GM18517 (cell line): ENCODE measurements at regions not wholly inside any gene's neighbourhood (a gene's known extent, or its start where the extent isn't known, plus 50 kb on each side); places are given as distances from the start of the nearest gene placed in this dataset.
"Not testable (repeated sequence)": the region's sequence is repeated elsewhere in the genome, so short reads cannot be mapped to it uniquely, and the experiment has no call there.

Experiments
- ATAC-seq: cut with Tn5 transposase; IDR thresholded peaks from one replicate; pipeline ENCODE4 v1.9.1; 2021; ENCODE audit warnings: mild to moderate bottlenecking, moderate library complexity; ENCODE audit not compliant: unreplicated experiment

DNA sequence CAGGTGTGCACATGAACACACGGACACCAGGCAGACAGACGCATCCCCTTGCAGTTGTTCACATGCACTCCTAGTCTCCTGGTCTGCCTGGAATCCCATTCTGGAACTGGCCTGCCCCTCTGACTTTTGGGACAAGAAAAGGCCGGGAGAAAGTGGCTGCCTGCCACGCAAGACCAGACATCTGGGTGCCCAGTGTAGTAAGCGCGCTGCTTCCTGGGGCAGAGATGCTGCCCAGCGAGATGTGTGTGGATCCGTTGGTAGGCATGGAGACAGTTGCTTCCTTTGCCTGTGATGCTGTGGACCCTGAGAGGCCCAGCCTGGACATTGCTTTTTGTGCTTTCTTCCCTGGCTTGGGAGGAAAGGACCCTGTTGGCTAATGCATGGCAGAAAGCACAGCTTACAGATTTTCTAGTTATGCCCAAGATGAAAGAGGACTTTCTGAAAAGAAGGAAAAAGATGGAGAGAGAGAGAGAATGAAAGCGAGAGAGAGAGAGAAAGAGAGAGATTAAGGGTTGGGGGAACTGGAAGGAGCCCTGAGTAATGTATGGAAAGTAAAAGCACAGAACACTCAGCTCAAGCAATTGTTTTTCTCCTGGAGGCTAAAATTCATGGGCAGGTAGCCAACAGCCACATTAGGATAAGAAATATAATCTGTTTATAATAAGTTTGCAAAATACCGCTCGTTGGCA lies 235.3 kb downstream of the BCL2L11 start:
- ATAC-seq = not testable (repeated sequence)

DNA sequence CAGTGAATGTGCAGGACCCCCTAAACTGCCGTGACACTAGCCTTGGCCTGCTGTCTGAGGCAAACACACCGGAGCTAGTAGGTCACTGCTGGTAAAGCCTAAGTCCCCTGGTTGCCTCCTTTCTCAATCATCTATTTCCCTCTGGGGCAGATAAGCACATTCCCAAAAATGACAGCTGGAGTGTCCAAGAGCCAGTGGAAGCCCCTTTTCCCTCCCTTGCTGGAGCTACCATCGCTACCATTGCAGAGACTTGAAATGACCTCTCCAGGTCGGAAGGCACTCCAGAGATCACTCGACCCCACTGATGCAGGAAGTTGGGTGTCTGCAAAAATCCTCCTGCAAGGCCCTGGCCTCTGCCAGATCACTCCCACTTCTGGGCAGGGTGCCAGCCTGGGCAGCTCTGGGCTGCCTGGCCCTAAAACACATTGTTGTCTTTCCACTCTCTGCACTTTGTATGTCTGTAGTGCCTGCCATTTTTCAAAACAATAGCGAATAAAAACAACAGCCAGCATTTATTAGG lies 235.9 kb downstream of the BCL2L11 start:
- not testable (repeated sequence) for ATAC-seq

DNA sequence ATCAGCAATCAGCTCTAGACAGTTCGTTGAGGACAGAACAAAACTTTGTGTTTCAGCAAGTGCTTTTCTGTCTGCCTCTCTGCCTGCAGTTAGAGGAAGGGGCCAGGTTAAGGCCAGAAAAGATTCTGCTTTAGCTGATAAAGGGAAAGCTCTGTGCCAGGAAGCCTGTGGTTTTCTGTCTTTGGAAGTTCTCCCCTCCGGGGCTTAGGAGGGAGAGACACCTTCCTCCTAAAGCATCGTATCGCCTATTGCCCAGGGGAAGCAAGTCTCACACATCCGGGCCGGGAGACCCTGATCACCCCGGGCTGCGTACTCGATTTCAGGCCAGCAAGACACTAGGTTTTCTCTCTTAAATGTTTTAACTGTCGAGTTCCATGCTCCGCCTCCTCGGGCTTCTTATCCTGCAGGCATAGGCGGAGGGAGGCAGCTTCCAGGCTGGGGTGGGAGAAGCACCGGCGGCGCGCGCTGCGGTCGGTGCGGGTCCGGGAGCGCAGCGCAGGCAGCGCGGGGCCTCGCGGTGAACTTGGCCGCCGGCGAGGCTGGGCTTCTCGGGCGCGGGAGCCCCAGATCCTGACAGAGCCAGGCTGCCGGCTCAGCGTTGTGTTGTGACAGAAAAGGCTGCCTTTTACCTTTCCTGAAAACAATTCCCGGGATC lies 245.4 kb downstream of the BCL2L11 start:
- ATAC-seq = not testable (repeated sequence)

DNA sequence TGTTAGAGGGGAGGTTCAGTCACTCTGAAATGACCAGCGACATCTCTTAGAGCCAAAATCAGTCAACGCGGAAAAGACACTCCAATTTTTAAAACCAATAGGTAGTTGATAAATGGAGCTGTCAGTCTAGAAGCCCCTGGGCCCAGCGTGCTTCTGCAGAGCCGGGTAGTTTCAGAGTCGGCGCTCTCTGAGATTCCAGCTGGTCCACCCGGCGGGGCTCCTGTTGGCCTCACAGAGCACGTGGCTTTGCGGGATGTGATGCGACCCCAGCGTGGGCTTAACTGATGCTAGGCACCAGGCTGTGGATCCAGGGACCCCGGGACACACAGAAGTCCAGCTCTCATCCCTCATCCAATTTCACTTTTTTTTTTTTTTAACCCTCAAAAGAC lies 245.9 kb downstream of the BCL2L11 start:
- not testable (repeated sequence) for ATAC-seq

DNA sequence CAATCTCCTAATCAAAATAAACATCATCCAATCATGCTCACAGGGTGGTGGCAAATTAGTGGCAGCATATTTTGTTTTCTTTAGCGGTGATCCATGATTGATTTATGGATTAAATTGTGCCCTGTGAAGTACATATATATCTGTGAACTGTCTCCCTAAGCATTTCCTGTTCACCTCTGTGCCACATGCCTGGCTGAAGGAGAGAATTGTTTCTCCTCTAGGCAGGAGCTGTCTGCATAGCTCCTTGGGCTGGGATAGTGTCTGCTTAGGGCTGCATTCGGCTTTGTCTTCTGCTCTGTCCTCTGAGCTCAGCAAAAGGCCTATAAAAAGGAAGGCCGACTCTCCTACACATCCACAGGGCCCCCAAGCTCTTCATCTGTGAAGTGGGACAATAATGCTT lies 246.4 kb downstream of the BCL2L11 start:
- ATAC-seq = not testable (repeated sequence)

DNA sequence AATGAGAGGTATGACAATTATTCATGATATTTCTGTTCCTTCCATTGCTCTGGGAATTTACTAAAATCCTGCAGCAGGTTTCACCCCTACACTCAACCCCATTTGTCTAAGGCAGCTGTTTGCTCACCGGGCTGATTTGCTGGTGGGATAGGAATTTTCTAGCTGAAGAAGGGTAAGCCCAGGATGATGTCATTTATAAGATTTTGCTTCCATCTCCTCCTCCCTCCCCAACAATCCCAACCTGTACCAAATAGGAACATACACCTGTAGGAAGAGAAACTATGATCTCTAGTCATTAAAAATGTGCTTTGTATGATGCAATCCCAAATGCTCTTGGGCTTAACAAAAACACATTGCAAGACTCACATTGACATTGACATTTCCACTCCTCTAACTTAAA lies 247.2 kb downstream of the BCL2L11 start:
- not testable (repeated sequence) for ATAC-seq

DNA sequence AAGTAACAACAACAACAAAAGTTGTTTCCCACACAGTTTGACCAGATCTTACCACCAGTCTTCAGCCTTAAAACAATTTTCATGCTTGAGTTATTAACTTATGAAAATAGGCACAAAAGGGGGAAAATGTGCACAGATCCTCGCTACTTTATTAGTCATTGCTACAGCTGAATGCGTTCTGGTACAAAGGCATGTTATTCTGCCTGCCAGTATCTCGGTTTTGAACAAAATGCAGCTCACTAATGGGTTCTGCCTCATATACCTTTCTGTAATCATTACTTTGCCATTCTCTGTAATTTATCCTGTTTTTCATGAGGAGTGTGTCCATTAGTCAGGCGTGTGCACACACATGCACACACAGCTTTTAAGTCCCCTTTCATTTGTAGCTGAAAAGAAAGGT lies 247.6 kb downstream of the BCL2L11 start:
- ATAC-seq = not testable (repeated sequence)

DNA sequence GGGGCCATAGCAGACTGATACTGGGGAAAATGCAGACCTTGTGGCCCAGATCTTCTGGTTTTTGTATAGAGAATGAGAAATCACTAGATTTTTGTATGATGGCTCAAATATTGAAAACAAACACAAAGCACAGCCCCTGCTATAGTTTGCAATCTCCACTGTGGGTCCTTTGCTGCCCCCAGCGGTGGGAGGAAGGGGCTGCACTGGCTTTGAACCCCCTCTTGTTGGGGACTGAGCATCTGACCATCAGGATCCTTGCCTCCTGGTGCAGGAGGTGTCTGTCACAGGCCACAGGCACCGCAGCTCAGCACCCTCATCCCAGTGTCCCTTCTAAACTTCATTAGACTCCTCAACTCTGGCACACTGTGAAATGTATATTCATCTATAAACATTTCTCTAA lies 252.3 kb downstream of the BCL2L11 start:
- not testable (repeated sequence) for ATAC-seq

DNA sequence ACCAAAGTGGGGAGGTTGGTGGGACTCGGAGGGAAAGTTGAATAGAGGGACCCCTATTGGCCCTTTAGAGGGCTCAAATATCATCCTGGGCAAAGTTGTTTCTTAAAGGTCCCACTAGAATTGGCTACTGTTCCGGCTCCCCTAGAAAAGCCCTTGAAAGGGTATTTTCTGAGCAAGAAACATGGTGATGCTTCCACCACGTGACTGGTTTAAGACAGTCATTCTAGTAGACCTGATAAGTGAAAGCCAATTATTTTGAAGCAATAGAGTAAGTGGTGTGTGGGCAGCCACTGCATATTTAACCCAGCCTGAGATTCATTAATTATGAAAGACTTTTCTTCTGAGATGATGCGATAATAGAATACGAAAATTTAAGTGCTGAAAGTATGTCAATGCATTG lies 253.3 kb downstream of the BCL2L11 start:
- not testable (repeated sequence) for ATAC-seq

DNA sequence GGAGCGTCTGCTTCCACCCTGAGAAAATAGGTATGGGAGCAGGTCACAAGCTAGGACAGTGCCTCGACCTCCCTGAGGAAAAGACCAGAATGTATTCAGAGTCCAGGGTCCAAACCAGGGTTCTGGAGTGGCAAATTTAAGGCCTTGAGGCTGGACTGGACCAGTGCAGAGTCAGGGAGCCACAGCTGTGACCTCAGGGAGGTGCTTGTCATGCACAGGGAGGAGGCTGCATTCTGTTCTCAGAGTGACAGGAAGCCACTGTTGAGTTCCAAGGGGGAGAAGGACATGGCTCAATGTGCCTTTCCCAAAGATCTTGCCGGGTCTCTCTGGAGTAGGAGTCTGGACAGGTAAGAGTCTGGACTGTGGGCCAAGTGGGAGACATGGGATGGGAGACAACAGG lies 254.0 kb downstream of the BCL2L11 start:
- not testable (repeated sequence) for ATAC-seq

DNA sequence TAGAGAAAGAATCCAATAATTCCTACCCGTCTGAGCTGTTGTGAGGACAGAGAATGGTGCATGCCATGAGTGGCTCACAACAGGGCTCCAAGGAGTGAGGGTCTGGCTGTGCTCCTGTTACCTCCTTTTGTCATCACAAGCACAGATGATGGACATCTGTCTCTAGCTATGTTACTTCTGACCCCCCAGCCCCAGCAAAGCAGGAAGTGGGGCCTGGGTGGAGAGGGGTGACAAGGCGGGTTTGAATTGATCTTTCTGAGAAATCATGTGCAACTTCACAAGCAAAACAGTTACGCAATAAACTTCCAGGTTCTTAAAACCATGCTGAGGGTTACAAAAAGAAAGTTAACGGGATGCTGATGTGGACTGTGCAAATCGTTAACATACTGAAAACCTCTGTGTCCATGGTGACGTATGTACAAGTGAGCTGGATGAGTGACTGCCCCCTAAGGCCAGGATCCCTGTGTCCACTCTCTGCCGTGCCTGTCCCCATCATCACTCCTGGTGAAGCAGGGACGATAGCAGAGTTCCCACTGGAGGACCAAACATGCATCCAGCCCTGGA lies 254.7 kb downstream of the BCL2L11 start:
- ATAC-seq = not testable (repeated sequence)

DNA sequence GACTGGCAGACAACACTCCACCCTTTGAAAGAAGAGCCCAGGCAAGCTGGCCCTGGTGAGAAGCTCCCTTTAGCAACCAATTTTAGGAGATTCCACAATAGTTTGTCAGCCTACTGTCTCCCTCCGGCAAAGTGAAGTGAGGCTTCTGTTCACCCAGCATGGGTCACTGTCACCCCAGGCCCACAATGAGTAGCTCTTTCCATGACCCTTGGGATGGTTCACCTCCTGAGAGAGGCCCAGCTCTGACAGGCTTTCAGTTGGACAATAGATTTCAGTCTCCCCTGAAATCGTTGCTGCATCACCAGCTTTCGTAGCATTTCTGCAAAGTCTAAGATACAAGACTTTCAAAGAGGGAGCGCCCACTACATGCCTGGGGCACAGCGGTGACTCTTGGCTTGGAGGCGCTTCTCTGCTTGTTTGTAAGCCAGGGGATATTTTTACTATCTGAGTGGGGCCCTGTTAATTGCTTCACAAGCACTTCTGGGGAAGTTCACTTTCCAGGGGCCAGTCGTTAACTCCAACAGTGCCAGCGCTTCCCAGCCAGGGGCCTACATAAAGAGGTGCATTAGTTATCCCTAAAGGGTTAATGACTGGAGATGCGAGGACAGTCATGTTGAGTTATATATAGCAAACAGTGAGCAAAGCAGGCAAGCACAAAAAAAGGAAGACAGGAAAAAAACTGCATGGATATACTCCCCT lies 255.7 kb downstream of the BCL2L11 start:
- not testable (repeated sequence) for ATAC-seq

DNA sequence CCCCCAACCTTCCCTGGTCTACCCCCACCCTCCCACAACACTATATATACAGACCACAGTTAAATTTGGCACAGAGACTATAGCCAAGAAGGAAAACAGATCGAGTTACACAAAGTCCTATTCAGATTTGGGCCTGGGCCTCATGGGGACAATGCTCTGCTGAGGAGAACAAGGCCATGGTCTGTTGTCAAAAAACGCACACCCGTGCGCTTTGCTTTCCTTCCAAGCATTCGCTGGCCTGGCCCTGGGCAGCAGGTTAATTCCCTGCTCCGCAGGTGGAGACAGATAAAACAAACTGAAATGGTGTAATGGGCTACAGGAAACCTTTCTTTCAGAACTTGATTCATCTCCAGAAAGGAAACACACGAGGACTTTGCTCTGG lies 256.2 kb downstream of the BCL2L11 start:
- not testable (repeated sequence) for ATAC-seq

DNA sequence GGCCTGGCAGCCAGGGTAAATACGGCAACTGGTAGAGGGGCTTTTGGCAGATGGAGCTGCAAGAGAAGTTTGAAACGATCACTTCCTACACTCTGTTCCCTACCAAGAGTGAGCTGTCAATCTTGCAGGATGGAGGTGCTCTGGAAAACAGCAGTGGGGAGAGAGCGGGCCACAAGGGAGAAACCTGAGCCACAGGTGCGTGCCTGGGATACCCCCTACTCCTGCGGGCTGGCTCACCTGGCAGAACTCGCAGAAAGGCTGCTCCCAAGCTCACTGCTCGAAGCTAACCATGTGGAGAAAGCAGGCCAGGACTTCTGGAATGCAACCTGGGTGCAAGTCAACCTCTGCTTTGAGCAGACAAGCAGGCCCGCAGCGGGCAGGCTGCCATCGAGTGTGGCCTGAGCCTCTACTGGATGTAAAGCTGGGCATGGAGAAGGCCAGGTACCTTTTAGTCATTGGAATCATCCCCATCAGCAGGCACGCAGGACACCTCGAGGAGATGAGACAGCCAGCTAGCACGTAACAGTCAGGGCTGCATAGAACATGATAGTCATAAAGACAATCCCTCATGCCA lies 256.8 kb downstream of the BCL2L11 start:
- not testable (repeated sequence) for ATAC-seq

DNA sequence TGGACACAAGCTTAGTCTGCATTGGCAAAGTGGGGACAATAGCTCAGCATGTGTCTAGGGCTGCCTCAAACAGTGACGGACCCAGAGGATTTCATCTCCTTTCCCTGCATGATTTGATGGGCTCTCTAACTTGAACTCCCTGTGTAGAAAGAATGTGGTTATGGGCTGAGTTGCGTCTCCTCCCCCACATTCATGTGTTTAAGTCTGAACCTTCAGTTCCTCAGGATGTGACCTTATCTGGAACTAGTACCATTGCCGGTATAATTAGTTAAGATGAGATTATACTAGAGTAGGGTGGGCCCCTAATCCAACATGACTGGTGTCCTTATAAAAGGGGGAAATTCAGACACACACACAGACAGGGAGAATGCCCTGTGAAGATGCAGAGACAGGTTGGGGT lies 257.6 kb downstream of the BCL2L11 start:
- ATAC-seq = not testable (repeated sequence)

DNA sequence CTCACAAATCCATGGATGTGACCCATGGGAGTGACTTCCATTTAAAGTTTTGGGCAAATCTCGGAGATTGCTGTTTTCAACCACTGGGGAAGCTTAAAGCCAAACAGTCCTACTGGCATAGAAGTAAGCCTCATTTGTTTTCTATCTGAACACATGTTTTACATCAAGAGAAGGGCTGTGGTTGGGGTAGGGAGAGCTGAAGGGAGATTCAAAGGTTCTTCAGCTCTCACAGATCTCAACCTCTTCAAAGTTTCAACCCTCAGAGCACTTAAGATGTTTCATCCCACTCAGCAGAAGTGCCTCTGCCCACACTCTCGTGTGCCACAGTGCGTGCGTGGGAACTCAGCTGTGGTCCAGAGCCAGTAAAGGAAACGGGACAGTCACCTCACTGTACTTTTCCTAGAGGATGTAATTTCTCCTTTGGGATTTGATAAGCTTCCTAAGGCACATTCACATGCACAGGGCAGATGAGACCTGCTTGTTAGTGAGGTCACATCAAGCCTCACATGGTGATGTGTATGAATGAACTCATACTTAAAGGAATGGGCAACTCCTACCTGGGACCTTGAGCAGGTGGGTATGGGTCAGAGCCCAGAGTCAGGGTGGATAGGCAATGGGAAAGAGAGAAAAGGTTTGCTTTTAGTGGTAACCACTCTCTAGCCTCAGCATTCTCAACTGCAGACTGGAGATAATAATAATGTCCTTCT lies 260.2 kb downstream of the BCL2L11 start:
- not testable (repeated sequence) for ATAC-seq

DNA sequence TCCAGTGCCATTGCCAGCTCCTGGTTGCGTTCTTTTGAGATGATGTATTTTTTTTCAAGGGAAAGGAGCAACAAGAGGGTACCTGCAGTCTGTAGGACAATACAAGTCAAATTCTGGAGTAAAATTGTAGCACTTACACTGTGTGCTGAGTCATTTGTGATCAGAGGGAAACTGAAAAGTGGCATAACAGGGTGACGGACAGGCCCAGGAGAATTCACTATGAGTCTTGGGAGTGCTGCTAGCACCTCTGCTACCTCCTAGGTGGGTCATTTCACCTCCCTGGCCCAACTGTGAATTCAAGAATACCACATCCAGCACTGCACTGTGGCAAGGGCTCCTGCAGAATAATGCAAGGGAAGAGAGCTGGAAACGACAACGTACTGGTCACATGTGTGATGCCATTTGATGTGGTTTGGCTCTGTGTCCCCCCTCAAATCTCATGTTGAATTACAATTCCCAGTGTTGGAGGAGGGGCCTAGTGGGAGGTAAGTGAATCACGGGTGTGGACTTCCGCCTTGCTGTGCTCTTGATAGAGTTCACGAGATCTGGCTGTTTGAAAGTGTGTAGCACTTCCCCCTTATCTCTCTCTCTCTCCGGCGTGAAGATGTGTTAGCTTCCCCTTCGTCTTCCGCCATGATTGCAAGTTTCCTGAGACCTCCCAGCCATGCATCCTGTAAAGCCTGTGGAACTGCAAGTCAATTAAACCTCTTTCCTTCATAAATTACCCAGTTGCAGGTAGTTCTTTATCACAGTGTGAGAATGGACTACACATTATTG lies 261.0 kb downstream of the BCL2L11 start:
- ATAC-seq = not testable (repeated sequence)

DNA sequence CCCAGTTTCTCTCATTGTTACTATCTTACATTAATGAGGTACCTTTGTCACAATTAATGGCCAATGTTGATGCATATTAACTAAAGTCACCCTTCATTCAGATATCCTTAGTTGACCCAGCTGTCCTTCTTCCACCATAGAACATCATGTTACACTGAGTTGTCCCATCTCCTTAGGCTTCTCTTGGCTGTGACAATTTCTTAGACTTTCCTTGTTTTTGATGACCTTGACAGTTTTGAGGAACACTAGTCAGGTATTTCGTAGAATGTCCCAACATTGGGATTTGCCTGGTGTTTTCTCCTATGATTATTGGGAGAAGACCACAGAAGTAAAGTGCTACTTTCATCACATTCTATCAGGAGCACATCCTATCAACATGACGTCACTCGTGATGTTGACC lies 261.8 kb downstream of the BCL2L11 start:
- not testable (repeated sequence) for ATAC-seq

DNA sequence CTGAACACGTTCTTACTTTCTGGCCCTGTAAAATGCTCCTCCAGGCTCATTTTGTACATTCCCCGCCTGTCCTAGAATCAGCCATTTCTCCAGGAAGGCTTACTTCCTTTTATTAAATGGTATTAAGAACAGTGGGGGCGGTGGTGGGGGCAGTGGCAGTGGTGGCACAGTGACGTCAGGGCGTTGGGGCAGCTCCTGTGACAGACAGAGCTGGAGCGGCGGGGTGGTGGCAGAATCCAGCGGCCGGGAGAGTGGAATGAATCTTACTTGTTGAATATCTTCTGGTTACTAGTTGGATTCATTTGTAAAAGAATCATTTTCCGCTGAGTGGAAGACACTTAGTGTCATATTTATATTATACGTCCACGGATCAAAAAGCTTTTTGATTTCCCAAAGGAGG lies 262.6 kb downstream of the BCL2L11 start:
- ATAC-seq = not testable (repeated sequence)
